Osteocyte (in vitro differentiated cells): ENCODE measurements at regions not wholly inside any gene's neighbourhood (a gene's known extent, or its start where the extent isn't known, plus 50 kb on each side); places are given as distances from the start of the nearest gene placed in this dataset.

ENCODE experiments used
- DNase-seq: peaks from one replicate; pipeline ENCODE4 v3.0.0; 2021; ENCODE audit warnings: mixed read lengths; ENCODE audit not compliant: unreplicated experiment; ENCODE audit errors: extremely low spot score
- H3K27ac Mint-ChIP-seq: one replicate; pipeline ENCODE4 v1.8.0; 2021; ENCODE audit warnings: mild to moderate bottlenecking, mixed read lengths; ENCODE audit not compliant: unreplicated experiment
- H3K27me3 Mint-ChIP-seq: one replicate; pipeline ENCODE4 v1.8.0; 2021; ENCODE audit warnings: mixed read lengths; ENCODE audit not compliant: unreplicated experiment
- H3K36me3 Mint-ChIP-seq: one replicate; pipeline ENCODE4 v1.8.0; 2021; ENCODE audit warnings: mixed read lengths; ENCODE audit not compliant: unreplicated experiment
- H3K4me1 Mint-ChIP-seq: one replicate; pipeline ENCODE4 v1.8.0; 2021; ENCODE audit warnings: mixed read lengths; ENCODE audit not compliant: unreplicated experiment
- H3K4me3 Mint-ChIP-seq: one replicate; pipeline ENCODE4 v1.8.0; 2021; ENCODE audit warnings: mild to moderate bottlenecking, moderate library complexity, mixed read lengths; ENCODE audit not compliant: unreplicated experiment
- H3K9me3 Mint-ChIP-seq: one replicate; pipeline ENCODE4 v1.8.0; 2021; ENCODE audit warnings: mixed read lengths; ENCODE audit not compliant: unreplicated experiment
- CTCF ChIP-seq: fragments of 200-600 bp; sonication (generic); IDR thresholded peaks from 2 replicates; pipeline ENCODE4 v1.5.0; 2021; ENCODE audit warnings: antibody characterized with exemption, mild to moderate bottlenecking, moderate library complexity

GRCh38 chr4:41883988-41884734 lies 51.1 kb upstream of the TMEM33 start:
- Mint-ChIP-seq H3K36me3 (no peaks in the 10 kb centered on the region), H3K27me3 (peaks cover 76% of the 10 kb centered on the region), H3K4me3 (no peak overlapping the region), H3K9me3 (no peaks in the 10 kb centered on the region), H3K27ac (no peak overlapping the region), H3K4me1 (peaks cover 17% of the 10 kb centered on the region)
- no peak for TF ChIP-seq CTCF
- DNase-seq: no peak

- no peaks in the 10 kb centered on the region for H3K36me3 Mint-ChIP-seq
- H3K4me1 Mint-ChIP-seq: peaks cover 17% of the 10 kb centered on the region
- peak; percentile 96 for TF ChIP-seq CTCF
- peaks cover 84% of the 10 kb centered on the region for H3K27me3 Mint-ChIP-seq
- peak overlapping the region; percentile 63 for H3K4me3 Mint-ChIP-seq
- H3K27ac Mint-ChIP-seq: no peak overlapping the region
- DNase-seq: no peak
- no peaks in the 10 kb centered on the region for H3K9me3 Mint-ChIP-seq
Measured at GRCh38 chr4:41882625-41883347, 52.4 kb upstream of the TMEM33 start.

DNA sequence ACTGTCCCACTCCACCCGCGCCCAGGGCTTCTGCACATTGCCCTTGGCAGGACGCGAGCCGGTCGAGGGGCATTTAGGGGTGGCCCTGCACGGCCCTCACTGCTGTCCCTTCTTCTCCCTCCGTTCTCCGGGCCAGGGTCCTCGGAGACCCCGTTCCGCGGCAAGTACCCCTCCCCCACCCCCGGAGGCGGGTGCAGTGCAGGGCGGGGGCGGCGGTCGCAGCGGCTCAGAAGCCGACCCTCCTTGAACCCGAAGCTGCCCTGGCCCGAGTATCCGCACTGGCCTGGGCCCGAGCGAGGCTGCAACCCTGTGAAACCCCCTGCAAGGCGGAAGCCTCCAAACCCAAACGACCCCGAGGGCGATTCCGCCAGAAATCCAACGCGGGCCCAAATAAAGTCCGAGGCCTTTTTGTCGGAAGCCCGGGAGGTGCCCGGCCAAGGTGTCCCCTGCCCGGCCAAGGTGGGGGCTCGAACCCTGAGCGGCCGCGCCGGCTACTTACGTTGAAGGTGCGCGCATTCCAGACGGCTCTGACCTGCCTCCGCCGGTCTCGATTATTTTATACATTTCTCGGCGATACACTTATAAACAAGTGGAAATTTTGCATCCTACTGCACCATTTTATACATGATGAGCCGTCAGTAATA lies 53.1 kb upstream of the TMEM33 start:
- Mint-ChIP-seq H3K36me3 (no peaks in the 10 kb centered on the region), H3K27me3 (peaks cover 84% of the 10 kb centered on the region), H3K4me3 (peak overlapping the region; percentile 63), H3K9me3 (no peaks in the 10 kb centered on the region), H3K27ac (no peak overlapping the region), H3K4me1 (peaks cover 17% of the 10 kb centered on the region)
- no peak for TF ChIP-seq CTCF
- no peak for DNase-seq

DNA sequence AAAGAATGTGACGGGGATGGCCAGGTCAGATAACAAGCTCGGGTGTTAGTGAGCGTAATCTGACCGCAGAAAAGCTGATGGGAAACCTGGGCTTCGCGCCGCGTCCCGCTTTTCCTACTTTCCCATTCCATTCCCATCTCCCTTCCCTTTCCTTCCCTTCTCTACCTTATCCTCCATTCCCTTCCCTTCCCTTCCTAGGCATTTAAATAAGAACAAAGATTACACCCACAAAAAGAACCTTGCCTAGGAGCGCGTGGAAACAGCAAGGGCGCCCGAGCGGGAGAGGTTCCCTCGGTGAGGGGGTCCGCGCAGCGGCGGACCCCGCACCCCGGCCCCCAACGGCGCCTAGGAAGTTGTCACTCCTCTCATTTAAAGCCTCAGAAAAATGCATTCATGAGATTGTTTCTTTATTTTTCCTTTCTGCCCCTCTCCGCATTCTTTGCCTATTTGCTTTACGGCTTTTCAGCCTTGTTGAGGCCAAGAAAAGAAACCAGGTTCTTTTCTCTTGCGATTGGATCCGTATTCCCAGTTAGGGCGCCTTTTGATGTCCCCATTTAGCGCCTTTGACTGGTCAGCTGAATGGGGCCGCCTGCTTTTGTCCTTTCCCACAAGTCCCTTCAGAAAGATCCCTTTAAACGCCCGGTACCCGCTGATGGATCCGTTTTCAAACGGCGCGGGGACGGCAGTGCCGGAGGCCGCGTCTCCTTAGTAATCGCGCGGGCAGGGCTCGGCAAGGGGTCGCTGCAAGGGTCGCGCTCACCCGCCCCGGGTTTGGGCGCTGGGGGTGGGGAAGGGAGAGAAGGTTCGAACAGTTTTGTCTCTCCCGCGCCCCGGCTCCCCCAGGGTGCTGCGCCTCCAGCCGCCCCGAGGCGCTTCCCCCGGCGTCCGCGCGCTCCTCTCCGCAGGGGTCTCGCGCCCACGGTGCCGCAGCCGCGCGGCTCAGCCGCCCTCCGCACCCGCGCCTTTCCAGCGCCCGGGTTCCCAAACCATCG lies 54.1 kb upstream of the TMEM33 start:
- Mint-ChIP-seq H3K4me3 (peak overlapping the region; percentile 72), H3K9me3 (no peaks in the 10 kb centered on the region), H3K36me3 (no peaks in the 10 kb centered on the region), H3K27ac (no peak overlapping the region), H3K4me1 (peaks cover 17% of the 10 kb centered on the region), H3K27me3 (peaks cover 84% of the 10 kb centered on the region)
- DNase-seq: no peak
- no peak for TF ChIP-seq CTCF
